GM19238 (cell line): ENCODE measurements at regions not wholly inside any gene's neighbourhood (a gene's known extent, or its start where the extent isn't known, plus 50 kb on each side); places are given as distances from the start of the nearest gene placed in this dataset.

Experiments
- DNase-seq: peaks from one replicate; pipeline ENCODE4 v3.0.0; 2011; ENCODE audit warnings: low spot score; ENCODE audit not compliant: insufficient read length

DNA sequence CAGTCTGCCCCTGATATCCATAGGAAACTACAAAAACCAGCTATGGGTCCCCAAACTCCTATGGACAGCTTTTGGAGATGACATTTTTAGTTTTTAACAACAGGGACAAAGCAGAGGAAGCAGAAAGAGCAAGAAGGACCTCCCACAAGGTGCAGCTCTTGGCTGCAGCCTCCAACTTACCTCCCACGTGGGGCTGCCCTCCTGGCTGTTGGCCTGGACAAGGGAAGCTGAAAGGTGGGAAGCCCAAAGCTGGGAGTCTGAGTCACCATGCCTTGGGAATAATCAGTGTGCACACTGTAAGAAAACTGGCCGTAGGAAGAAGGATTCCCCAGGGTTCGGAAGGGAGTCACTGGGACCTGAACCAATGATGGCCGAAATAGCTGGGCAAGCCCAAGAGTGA, 51.8 kb upstream of the PAX1 start:
- DNase-seq, result no peak

DNA sequence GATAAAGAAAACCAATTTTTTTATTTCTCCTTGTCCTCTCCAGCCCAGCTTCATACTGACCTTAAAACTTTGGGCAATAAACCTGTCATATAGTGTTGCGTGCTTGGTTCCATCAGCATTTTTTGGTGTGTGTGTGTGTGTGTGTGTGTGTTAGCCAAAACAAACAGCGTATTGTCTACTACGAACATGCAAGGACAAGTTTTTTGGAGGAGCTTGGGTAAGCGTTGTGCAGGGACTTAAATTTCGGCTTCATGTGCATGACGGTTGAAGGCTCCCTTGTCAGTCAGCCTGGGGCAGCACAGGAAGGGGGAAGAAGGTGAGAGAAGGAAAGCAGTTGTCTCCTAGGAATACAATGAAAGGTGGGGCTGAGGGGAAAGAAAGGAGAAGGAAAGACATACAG, 62.0 kb upstream of the PAX1 start:
- no peak for DNase-seq

DNA sequence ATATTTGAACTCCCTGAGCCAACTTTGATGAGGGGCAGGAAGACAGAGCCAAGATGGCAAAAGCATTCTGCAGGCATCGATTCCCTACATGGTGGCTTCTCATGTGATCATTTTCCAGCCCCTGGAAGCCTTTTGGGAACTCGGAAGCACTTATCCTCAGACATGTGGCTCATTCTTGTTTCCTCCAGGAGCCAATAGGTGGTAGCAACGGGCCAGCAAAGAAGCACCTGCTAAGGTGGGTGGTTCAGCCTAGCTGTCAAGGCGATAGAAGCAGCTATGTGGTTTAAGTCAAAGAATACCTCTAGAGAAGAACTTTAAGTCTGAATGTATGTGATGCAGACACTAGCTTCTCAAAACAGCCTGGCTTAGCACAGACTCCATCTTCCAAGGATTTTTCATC, 64.9 kb upstream of the PAX1 start:
- DNase-seq, result no peak

DNA sequence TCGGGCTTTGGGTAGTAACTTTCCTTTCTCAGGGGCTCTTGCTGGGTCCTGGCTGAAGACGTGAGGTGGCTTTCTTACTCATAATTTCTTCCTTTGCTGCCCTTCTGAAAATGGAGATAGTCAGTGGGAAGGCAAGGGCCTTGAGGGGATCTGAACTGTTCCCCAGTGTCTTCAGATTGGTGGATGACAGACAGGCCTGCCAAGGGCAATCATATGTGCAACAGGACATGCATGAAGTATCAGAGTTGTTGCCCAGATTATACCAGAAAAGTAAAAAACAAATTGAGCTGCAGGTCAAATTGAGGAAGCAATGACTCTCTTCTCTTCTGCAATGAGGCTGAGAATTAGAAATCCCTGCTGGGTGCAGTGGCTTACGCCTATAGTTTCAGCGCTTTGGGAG, 71.6 kb upstream of the PAX1 start:
- DNase-seq, result no peak

DNA sequence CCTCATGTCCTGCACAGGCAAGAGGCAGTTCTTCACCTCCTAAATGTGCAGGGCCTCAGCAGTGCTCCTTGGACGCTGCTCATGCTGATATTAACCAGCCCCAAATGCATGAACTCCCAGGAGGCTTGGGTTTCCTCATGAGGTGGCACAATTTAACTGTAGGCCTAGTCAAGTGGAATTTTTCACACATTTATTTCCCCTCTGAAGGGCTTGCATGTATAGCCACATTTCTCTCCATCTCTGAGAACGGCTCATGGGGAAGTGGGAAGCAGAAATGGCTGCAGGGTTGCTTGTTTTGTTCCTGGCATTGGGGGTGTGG, 72.8 kb upstream of the PAX1 start:
- no peak for DNase-seq

DNA sequence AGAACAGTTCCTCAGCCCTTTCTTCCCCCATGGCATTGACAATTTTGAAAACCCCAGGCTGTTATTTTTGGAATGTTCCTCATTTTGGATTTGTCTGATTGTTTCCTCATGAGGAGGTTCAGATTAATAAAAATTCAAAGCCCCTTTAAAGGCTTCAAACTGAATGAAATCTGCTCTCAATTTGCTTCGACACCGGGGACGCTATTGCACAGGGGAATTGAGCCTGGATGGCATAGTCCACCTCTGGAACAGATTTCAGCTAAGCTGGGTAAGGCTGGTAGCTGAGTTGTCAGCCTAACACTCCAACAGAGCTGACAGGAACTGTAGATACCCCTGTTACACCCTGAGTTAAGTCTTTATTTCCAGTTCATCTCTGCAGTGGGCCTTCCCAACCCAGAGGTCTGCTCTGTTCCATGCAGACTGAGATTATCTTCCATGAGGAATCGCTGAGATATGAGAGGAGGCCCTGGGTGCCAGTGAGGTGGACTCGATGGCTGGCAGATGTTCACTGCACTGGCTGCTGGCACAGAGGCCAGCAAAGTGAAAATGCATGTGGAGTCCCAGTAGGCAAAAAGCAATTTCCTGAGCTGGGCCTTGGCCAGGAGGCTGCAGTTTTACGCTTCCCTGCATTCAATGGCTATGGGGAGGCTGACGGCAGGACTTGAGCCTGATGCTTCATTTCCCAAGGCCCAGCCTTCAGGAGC, 73.3 kb upstream of the PAX1 start:
- no peak for DNase-seq

DNA sequence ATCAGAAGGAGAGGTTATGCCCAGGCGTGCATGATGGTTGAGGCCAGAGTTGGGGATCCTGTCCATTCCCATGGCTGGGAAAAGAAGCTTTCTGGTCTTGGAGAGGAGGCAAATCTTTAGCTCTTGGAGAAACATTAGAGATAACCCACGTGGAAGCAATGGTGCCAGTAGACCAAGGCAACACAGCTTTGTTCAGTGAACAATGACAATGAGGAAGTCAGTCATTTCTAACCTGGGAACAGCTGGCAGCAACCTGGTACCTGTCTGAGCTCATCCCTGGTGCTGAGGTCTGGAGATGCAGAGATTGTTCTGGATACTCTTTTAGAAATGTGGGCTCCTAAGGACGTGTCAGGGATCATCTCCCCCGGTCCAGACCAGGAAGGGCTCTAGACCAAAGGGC, 76.7 kb upstream of the PAX1 start:
- no peak for DNase-seq

DNA sequence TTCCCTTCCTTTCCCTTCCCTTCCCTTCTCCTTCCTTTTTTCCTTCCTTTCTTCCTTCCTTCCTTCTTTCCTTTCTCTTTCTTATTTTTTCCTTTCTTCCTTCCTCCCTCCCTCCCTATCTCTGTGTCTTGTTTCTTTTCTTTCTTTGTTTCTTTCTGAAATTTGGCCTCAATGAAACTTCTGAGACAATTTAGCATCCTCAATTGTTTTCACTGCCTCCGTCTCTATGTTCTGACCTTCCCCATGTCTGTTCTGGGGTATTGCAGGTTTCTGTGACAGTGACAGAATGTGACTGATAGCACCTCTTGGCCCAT, 81.7 kb upstream of the PAX1 start:
- DNase-seq, result no peak

DNA sequence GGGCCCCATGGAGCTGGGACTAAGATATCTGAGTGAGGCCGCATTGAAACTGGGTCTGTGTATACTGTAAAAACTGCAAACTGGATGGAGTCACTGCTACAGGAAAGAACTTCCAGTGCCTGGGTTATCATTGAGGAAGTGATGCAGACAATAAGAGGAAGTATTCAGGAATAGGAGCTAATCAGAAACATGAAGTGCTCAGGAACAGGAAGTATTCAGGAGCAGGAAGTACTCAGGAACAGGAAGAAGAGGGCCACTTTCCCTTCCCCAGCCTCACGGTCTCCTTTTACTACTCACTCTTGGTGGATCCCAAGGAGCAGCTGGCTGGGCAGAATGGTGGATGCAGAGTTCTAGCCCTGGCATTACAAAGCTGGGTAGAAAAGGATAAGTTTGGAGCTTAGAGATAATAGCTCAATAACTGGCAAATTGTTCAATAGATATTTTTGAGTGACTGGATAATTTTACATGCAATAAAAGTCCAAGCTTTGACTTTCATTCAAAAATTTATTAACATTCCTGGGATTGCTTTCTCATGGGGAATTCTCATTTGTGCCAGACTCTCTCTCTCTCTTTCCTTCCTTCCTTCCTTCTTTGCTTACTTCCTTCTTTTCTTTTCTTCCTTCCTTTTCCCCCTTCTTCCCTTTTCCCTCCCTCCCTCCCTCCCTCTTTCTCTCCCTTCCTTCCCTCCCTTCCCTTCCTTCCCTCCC, 82.2 kb upstream of the PAX1 start:
- no peak for DNase-seq

DNA sequence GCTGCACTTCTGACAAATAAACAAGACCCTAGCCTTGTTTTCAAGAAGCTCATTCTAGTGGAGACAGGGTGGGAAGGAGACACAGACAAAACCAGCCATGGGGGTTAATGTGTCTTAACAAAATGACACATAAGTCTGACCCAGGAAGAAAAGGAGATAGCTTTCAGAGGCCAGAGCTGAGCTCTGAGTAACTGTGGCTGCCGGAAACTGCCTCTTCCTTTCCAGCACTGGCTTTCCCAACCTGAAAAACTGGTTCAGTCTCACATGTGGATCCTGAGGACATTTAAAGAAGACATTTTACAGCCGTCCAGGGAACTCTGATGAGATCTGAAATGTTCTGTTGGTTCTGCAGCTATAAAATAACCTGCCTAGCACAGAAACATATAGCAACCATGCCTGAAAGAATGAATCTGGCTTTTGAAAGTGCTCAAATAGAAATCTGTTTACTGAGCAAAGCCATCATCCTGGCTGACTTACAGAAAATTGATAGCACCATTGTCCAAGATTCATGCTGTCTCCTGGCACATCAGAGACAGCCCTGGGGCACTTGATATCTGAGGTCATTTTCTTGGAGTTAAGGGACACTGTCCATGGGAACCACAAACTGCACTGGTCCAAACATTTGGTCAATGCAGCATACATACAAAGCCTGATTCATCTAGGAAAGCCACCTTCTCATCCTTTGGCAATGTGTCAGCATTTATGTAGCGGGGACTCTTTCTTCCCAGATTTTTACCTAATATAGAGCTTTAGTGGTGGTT, 83.2 kb upstream of the PAX1 start:
- no peak for DNase-seq

DNA sequence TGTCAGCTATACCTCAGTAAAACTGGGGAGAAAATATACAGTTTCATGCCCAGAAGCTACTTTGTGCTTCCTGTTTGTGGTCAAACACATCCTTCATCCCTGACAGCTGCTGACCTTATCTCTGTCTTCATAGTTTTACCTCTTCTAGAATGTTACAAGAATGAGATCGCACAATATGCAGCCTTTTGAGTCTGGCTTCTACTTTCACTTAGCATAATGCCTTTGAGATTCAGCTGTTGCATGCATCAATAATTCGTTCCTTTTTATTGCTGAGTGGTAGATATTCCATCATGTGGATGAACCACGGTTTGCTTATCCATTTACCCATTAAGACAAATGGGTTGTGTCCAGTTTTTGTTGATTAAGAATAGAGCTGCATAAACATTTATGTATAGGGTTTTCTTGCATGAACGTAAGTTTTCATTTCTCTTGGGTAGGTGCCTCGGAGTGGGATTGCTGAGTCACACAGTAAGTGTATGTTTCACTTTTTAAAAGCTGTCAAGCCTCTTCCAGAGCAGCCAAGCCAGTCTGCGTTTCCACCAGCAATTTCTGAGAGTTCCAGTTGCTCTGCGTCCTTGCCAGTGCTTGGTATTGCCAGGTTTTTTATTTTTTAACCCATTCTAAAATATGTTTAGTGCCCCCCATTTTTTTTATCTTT, 86.6 kb upstream of the PAX1 start:
- no peak for DNase-seq

DNA sequence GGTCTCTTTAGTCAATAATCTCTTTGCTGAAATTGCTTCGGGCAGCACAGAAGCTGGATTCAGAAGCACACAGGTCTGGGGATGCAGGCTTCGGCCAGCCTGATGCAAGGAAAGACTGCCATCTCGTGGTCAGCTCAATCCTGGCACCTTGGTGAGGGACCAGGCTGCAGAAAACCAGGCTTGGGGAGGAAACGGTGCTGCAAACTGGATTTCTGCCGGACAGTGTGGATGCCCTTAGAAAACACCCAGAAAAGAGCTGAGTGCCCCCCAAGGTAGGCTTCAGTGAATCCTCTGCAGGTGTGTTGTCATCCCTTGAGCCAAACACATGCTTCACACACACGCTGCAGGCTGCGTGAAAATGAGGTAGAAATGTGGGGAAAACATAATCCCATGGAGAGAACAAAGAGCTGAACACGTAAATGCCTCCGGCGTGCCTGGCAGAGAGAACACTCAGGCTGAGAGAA, 89.8 kb upstream of the PAX1 start:
- peak; percentile 49 for DNase-seq

DNA sequence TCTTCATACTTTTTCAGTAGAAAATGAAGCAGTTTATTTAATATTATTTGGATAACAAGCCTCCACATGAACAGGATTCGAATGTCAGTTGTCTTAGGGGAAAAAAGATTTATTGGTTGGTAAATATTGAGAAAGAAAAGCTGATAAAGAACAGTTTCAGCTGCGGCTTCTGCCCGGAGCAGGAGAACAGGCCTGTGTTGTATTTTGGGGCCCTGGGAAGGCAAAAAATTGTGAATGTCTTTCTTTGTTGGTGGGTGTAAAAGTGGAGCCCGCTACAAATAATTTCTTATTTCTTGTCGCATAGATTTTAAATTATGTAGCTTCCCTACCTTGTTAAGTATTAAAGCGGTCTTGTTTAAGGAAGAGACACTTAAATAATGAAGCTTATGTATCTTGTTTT, 90.5 kb upstream of the PAX1 start:
- DNase-seq, result no peak

DNA sequence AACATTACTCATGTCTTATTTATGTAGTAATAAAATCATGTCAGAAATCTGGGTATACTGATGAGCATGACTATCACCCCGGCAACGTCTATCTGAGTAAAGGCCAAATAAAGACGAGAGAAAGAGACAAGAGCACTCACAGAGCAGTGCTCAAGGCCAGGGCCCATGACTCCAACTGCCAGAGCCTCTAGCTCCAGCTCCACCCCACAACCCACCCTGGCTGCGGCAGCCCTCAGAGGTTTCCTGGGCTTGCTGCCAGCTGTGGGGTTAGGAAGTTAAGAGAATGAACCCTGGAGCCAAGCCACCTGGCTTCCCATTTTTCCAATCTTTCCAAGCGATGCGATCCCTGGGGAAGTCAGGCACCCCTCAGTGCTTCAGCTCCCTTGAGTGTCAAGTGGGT, 92.0 kb upstream of the PAX1 start:
- DNase-seq, result no peak

DNA sequence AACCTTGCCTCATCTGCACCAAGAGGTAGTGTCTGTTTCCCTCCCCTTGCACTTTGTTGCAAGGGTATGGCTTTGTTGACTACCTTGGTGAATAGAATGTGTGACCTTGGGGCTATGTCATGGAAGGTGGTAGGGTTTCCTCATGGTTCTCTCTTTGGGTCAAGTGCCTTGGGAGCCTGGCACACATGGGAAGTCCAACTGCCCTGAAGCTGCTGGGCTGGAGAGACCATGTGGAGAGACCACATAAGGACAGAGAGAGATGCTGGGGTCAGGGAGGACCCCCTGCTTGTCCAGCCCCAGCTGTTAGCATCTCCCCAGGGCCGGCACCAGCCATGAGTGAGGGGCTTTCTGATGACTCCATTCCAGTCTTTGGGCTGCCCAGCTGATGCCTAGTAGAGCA, 95.5 kb upstream of the PAX1 start:
- no peak for DNase-seq

DNA sequence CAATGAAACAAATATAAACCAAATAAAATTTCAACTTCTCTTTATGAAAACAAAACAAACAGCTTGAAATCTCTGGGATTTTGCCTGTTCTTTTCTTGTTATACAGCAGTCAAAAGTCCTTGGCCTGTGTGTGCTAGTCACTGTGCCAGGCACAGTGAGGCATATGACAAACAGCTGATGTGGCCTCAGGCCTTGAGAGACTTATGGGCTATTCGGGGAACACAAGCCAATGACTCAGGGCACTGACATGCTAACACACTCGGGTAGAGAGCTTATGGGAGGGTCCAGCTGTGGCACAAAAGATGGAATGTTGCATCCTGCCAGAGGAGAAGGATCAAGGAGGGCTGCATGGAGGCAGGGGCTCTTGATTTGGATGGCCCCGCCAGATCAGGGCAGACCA, 95.4 kb upstream of the NKX2-2 start:
- DNase-seq, result no peak

DNA sequence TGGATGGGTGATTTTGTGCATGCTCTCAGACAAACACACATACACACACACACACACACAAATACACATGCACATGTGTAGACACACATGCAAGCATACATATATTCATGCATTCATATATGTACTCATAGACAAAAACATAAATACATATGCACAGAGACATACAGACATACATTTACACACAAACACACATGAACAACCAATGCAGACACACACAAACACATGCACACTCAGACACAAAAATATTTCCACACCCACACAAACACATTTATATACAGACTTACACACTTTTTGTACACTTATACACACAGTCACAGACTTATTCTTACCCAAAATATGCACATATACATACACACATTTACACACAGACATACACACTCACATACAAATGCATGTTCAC, 94.9 kb upstream of the NKX2-2 start:
- DNase-seq, result no peak

DNA sequence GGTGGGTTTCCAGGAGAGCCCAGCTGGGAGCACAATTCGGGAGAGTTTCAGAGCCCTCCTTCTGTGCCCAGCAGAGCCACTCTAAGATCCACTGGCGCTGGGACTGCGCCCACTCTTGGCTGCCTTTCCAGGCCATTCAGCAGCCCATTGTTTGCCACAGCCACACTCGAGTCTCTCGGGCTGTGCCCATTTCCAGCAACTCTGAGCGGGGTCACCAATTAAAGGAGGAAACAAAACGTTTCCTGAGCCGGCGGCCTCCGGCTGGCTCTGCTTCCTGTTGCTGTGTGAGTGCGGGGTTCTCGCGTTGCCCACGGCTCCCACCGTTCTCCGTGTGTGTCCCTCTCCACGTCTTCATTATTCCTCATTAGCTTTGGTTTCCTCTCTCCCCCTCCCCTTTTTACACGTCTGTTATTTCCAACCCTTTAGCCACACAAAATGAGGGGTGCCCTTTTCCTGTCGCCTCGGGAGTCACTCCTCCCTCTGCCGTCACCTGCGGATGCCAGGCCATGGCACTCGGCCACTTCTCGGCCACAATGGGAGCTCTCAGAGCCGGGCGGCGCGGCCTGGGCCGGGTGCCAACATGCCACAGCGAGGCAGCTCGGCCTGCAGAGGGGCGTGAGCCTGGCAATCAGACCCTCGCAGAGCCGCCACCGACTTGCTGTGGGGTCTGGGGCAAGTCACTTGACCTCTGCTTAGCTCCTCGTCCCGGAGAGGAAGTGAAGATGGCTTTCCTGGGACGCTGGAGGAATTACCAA, 94.3 kb upstream of the NKX2-2 start:
- DNase-seq, result no peak

DNA sequence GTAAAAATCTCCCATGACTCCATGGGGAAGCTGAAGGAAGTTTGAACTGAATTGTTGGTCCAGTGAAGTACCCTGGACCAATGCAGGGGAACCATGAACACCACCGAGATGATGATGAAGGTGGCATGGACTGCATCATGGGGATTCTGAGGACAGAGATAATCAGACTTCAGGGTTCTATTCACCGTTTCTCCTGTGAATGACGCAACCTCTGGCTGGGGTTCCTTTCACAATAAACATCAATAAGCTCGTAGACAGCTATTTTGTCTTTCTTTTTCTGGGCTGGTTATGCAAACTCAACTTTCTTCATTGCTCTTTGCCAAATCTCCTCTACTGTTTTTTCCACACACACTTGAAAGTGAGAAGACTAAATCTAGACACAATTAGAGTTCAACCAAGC, 87.9 kb upstream of the NKX2-2 start:
- no peak for DNase-seq

DNA sequence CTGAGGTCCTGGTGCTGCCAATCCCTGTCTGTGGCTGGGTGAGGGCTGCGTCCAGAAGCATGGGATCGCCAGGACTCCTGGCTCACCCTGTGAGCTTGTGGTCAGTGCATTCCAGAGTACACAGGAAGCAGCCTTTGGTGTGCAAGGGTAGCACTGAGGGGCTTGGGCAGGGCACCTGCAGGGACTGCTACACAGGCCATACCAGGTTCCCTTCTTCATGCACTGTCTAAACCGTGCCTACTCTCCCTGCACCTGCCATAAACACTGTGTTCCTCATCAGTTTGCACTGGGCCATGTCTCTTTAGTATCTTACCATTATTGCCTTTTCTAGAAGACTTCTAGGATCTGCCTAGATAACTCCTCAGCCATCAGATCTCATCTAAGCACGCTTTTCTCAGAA, 72.8 kb upstream of the NKX2-2 start:
- no peak for DNase-seq

DNA sequence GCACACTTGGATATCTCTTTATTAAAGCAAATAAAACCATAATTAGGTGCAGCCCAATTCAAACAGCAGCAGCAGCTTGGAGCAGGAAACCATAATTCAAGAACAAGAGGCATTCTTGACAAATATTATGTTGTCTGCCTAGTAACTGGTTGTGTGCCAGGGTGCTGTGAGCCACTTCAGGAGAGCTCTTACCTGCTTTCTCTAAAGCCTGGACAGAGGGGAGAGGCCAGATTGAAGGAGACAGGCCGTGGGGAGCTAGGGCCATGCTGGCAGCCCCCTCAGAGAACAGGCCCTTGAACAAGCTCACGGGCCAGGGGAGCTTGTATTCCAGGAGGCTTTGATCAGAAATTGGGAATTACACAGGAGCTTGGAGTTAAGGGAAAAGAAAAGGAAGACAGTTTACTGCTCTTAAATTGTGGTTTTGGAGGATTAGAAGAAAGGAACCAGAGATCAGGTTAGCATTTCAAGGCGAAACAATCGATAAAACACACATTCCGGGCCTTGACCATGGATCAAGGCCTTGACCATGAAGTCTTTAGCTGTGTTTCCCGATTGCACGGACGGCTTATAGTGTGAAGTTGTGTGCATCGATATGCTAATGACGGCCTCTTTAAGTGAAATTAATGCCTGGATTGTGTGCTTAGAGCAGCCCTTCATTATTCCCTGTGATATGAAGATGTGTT, 69.8 kb upstream of the NKX2-2 start:
- no peak for DNase-seq
